Astrocyte (in vitro differentiated cells and primary cell): ENCODE measurements at regions not wholly inside any gene's neighbourhood (a gene's known extent, or its start where the extent isn't known, plus 50 kb on each side); places are given as distances from the start of the nearest gene placed in this dataset.

Experiments
- DNase-seq: peaks from one replicate; pipeline ENCODE4 v3.0.0-alpha.2; 2010; ENCODE audit warnings: low read depth
- FAIRE-seq: peaks from 2 replicates; lab custom pipeline; 2011; peaks lifted over from hg19 to GRCh38; lab: Jason Lieb, UNC
- H2AFZ ChIP-seq: 2 replicates; pipeline ENCODE4 v1.6.0; 2012; ENCODE audit warnings: low read depth, low read length, inconsistent platforms
- H3K27ac ChIP-seq: 2 replicates; pipeline ENCODE4 v1.5.1; 2011; ENCODE audit warnings: low read depth, low read length, inconsistent platforms
- H3K27me3 ChIP-seq: 2 replicates; pipeline ENCODE4 v1.6.0; 2011; ENCODE audit warnings: low read length, inconsistent platforms; ENCODE audit not compliant: insufficient read depth
- H3K36me3 ChIP-seq: 2 replicates; pipeline ENCODE4 v1.5.1; 2011; ENCODE audit warnings: low read length, inconsistent platforms; ENCODE audit not compliant: insufficient read depth
- H3K4me1 ChIP-seq: 2 replicates; pipeline ENCODE4 v1.5.1; 2011; ENCODE audit warnings: low read length, inconsistent platforms; ENCODE audit not compliant: insufficient read depth
- H3K4me2 ChIP-seq: 2 replicates; pipeline ENCODE4 v1.6.0; 2012; ENCODE audit warnings: low read length, inconsistent platforms
- H3K4me3 ChIP-seq: 2 replicates; pipeline ENCODE4 v1.5.1; 2011; ENCODE audit warnings: low read depth, mild to moderate bottlenecking, low read length, inconsistent platforms; ENCODE audit not compliant: insufficient read depth
- H3K79me2 ChIP-seq: 2 replicates; pipeline ENCODE4 v1.6.0; 2012; ENCODE audit warnings: mild to moderate bottlenecking, low read length, inconsistent platforms; ENCODE audit not compliant: insufficient read depth
- H3K9ac ChIP-seq: 2 replicates; pipeline ENCODE4 v1.6.0; 2012; ENCODE audit warnings: mild to moderate bottlenecking, low read length, inconsistent platforms
- H3K9me3 ChIP-seq: 2 replicates; pipeline ENCODE4 v1.5.1; 2012; ENCODE audit warnings: low read depth, mild to moderate bottlenecking, low read length, inconsistent platforms; ENCODE audit not compliant: insufficient read depth
- H4K20me1 ChIP-seq: 2 replicates; pipeline ENCODE4 v1.6.0; 2012; ENCODE audit warnings: low read length, inconsistent platforms; ENCODE audit not compliant: insufficient read depth
- H3K27ac Mint-ChIP-seq: one replicate; pipeline ENCODE4 v1.8.0; 2021; ENCODE audit warnings: mild to moderate bottlenecking, mixed read lengths; ENCODE audit not compliant: unreplicated experiment
- H3K27me3 Mint-ChIP-seq: one replicate; pipeline ENCODE4 v1.8.0; 2021; ENCODE audit warnings: low read depth, mixed read lengths; ENCODE audit not compliant: unreplicated experiment
- H3K36me3 Mint-ChIP-seq: one replicate; pipeline ENCODE4 v1.8.0; 2021; ENCODE audit warnings: low read depth, mixed read lengths; ENCODE audit not compliant: unreplicated experiment
- H3K4me1 Mint-ChIP-seq: one replicate; pipeline ENCODE4 v1.8.0; 2021; ENCODE audit warnings: low read depth, mixed read lengths; ENCODE audit not compliant: unreplicated experiment
- H3K4me3 Mint-ChIP-seq: one replicate; pipeline ENCODE4 v1.8.0; 2021; ENCODE audit warnings: mild to moderate bottlenecking, moderate library complexity, mixed read lengths; ENCODE audit not compliant: unreplicated experiment
- H3K9me3 Mint-ChIP-seq: one replicate; pipeline ENCODE4 v1.8.0; 2021; ENCODE audit warnings: mild to moderate bottlenecking, mixed read lengths; ENCODE audit not compliant: unreplicated experiment
- CTCF ChIP-seq: IDR thresholded peaks from 2 replicates; pipeline ENCODE4 v1.5.1; 2011; ENCODE audit warnings: low read depth, mild to moderate bottlenecking, inconsistent platforms, low read length, moderate library complexity; ENCODE audit not compliant: insufficient read depth
- EZH2 ChIP-seq: IDR thresholded peaks from 2 replicates; pipeline ENCODE4 v1.6.1; 2012; ENCODE audit warnings: mild to moderate bottlenecking, low read length, inconsistent platforms; ENCODE audit not compliant: insufficient read depth

GRCh38 chr5:152124409-152125041 is 199.9 kb upstream of the GLRA1 start:
- Histone ChIP-seq H3K4me3 (no peak overlapping the region), H3K9me3 (no peaks in the 10 kb centered on the region), H3K4me2 (no peak overlapping the region), H3K36me3 (no peaks in the 10 kb centered on the region), H3K79me2 (no peaks in the 10 kb centered on the region), H3K4me1 (no peaks in the 10 kb centered on the region), H3K27ac (no peak overlapping the region), H3K9ac (no peak overlapping the region), H3K27me3 (no peaks in the 10 kb centered on the region), H2AFZ (no peak overlapping the region), H4K20me1 (no peaks in the 10 kb centered on the region)
- Mint-ChIP-seq H3K27me3 (peaks cover 6% of the 10 kb centered on the region), H3K9me3 (no peaks in the 10 kb centered on the region), H3K36me3 (no peaks in the 10 kb centered on the region), H3K4me1 (no peaks in the 10 kb centered on the region), H3K4me3 (no peak overlapping the region), H3K27ac (no peak overlapping the region)
- no peak for FAIRE-seq
- DNase-seq = no peak
- TF ChIP-seq EZH2 = no peak

- no peaks in the 10 kb centered on the region for H3K4me1 ChIP-seq
- H3K27me3 ChIP-seq = no peaks in the 10 kb centered on the region
- H3K4me3 Mint-ChIP-seq = no peak overlapping the region
- H3K27me3 Mint-ChIP-seq = peaks cover 5% of the 10 kb centered on the region
- H3K36me3 ChIP-seq = no peaks in the 10 kb centered on the region
- no peak overlapping the region for H2AFZ ChIP-seq
- H3K9me3 Mint-ChIP-seq = no peaks in the 10 kb centered on the region
- no peak overlapping the region for H3K4me3 ChIP-seq
- no peaks in the 10 kb centered on the region for H3K79me2 ChIP-seq
- H3K9me3 ChIP-seq = peaks cover 2% of the 10 kb centered on the region
- no peak overlapping the region for H3K4me2 ChIP-seq
- no peaks in the 10 kb centered on the region for H3K4me1 Mint-ChIP-seq
- DNase-seq = no peak
- H3K27ac ChIP-seq = no peak overlapping the region
- no peak for FAIRE-seq
- H3K36me3 Mint-ChIP-seq = no peaks in the 10 kb centered on the region
- H3K27ac Mint-ChIP-seq = no peak overlapping the region
- no peak overlapping the region for H3K9ac ChIP-seq
- H4K20me1 ChIP-seq = no peaks in the 10 kb centered on the region
- TF ChIP-seq CTCF (no peak), EZH2 (no peak)
These were observed 194.2 kb upstream of the GLRA1 start for GRCh38 chr5:152118676-152119470.

DNA sequence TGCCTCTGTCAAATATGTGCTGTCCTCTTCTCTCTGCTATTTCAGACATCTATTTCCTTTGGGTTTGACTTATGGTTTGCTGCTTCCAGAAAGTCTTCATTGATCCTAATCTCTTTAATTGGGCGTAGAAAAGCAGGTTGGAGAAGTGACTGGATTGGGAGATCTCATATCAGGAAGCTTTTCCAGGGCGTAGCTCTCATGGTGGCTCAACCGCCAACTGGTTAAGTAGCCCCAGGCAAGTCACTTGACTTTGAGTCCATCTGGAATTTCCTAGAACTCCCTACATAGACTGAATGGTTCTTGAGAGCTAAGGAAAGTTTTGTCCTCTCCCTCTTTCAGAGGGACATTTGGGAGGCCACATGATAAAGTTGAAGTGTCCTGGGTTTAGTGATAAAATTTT is 192.3 kb upstream of the GLRA1 start:
- H3K4me3 Mint-ChIP-seq = no peak overlapping the region
- Histone ChIP-seq H2AFZ (no peak overlapping the region), H4K20me1 (no peaks in the 10 kb centered on the region), H3K9me3 (peaks cover 2% of the 10 kb centered on the region), H3K27ac (no peak overlapping the region), H3K4me2 (no peak overlapping the region), H3K4me1 (no peaks in the 10 kb centered on the region), H3K9ac (no peak overlapping the region), H3K27me3 (no peaks in the 10 kb centered on the region), H3K36me3 (no peaks in the 10 kb centered on the region), H3K4me3 (no peak overlapping the region), H3K79me2 (no peaks in the 10 kb centered on the region)
- peaks cover 5% of the 10 kb centered on the region for H3K27me3 Mint-ChIP-seq
- no peak overlapping the region for H3K27ac Mint-ChIP-seq
- TF ChIP-seq EZH2 = no peak
- no peak for DNase-seq
- no peaks in the 10 kb centered on the region for H3K9me3 Mint-ChIP-seq
- H3K36me3 Mint-ChIP-seq = no peaks in the 10 kb centered on the region
- H3K4me1 Mint-ChIP-seq = no peaks in the 10 kb centered on the region
- FAIRE-seq = no peak
